IMR-90 (cell line): ENCODE measurements at regions not wholly inside any gene's neighbourhood (a gene's known extent, or its start where the extent isn't known, plus 50 kb on each side); places are given as distances from the start of the nearest gene placed in this dataset.

ENCODE experiments used
- ATAC-seq: fragments of 200-7000 bp; cut with Tn5 transposase; 2 replicates; pipeline ENCODE4 v1.9.1; 2020; ENCODE audit warnings: low read depth, mild to moderate bottlenecking, moderate library complexity
- BruUV-seq: library from RNA; stranded (reverse); fragments of 400-500 nt; replicated peaks from 2 replicates; lab custom pipeline; 2021; lab: Mats Ljungman, UMichigan
- CTCF ChIA-PET: fragments of 300-600 bp; formaldehyde crosslinking; extraction: SDS; loops from one replicate; lab custom pipeline; 2021; ENCODE audit warnings: antibody characterized with exemption; lab: Yijun Ruan, JAX
- POLR2A ChIA-PET: fragments of 300-600 bp; sonication (Branson Sonifier 250); formaldehyde crosslinking; loops from one replicate; lab custom pipeline; 2022; ENCODE audit warnings: antibody characterized with exemption; ENCODE audit not compliant: unreplicated experiment; lab: Charles Lee
- DNase-seq: peaks from one replicate; pipeline ENCODE4 v3.0.0; 2013
- H2AFZ ChIP-seq: replicated peaks from 2 replicates; pipeline ENCODE3; 2013; ENCODE audit warnings: low read length, mild to moderate bottlenecking; ENCODE audit not compliant: poor library complexity
- H2AK5ac ChIP-seq: 2 replicates; pipeline ENCODE4 v1.6.1; 2013; ENCODE audit warnings: low read depth, low read length, inconsistent platforms
- H2AK9ac ChIP-seq: replicated peaks from 2 replicates; pipeline ENCODE3; 2013; ENCODE audit warnings: mild to moderate bottlenecking, low read depth, low read length, moderate library complexity; ENCODE audit not compliant: poor library complexity
- H2BK120ac ChIP-seq: 2 replicates; pipeline ENCODE4 v1.6.1; 2013; ENCODE audit warnings: low read depth, low read length, inconsistent platforms
- H2BK15ac ChIP-seq: 3 replicates; pipeline ENCODE4 v1.6.1; 2013; ENCODE audit warnings: low read depth, low read length, inconsistent platforms
- H2BK20ac ChIP-seq: 2 replicates; pipeline ENCODE4 v1.6.1; 2013; ENCODE audit warnings: low read depth, mild to moderate bottlenecking, inconsistent platforms, low read length, moderate library complexity
- H2BK5ac ChIP-seq: 2 replicates; pipeline ENCODE4 v1.6.1; 2013; ENCODE audit warnings: mild to moderate bottlenecking, low read depth, low read length, inconsistent platforms; ENCODE audit not compliant: poor library complexity, severe bottlenecking
- H3K14ac ChIP-seq: replicated peaks from 2 replicates; pipeline ENCODE4 v1.6.1; 2013; ENCODE audit warnings: low read depth, low read length, inconsistent platforms
- H3K18ac ChIP-seq: 2 replicates; pipeline ENCODE4 v1.6.1; 2013; ENCODE audit warnings: low read depth, low read length, control low read depth
- H3K23ac ChIP-seq: 2 replicates; pipeline ENCODE4 v1.6.1; 2013; ENCODE audit warnings: low read depth, low read length, inconsistent platforms
- H3K27ac ChIP-seq: 2 replicates; pipeline ENCODE4 v1.5.1; 2013; ENCODE audit warnings: mild to moderate bottlenecking, control low read depth, low read length; ENCODE audit not compliant: insufficient read depth
- H3K27me3 ChIP-seq: 2 replicates; pipeline ENCODE4 v1.6.1; 2013; ENCODE audit warnings: low read length; ENCODE audit not compliant: control insufficient read depth, insufficient read depth
- H3K36me3 ChIP-seq: 2 replicates; pipeline ENCODE4 v1.6.1; 2013; ENCODE audit warnings: low read length, mixed read lengths; ENCODE audit not compliant: control insufficient read depth, insufficient read depth
- H3K4ac ChIP-seq: 2 replicates; pipeline ENCODE4 v1.6.1; 2013; ENCODE audit warnings: low read depth, low read length, inconsistent platforms
- H3K4me1 ChIP-seq: 2 replicates; pipeline ENCODE4 v1.6.1; 2013; ENCODE audit warnings: low read length, mixed read lengths; ENCODE audit not compliant: control insufficient read depth, insufficient read depth
- H3K4me2 ChIP-seq: 2 replicates; pipeline ENCODE4 v1.6.1; 2013; ENCODE audit warnings: low read depth, mild to moderate bottlenecking, control low read depth, low read length, moderate library complexity
- H3K4me3 ChIP-seq: 2 replicates; pipeline ENCODE4 v1.5.1; 2013; ENCODE audit warnings: low read depth, mild to moderate bottlenecking, control low read depth, low read length, moderate library complexity; ENCODE audit not compliant: insufficient read depth
- H3K56ac ChIP-seq: 2 replicates; pipeline ENCODE4 v1.6.1; 2013; ENCODE audit warnings: low read length, inconsistent platforms; ENCODE audit not compliant: insufficient read depth; ENCODE audit errors: extremely low read depth
- H3K79me1 ChIP-seq, 2 experiments: 2 replicates each; pipeline ENCODE4 v1.6.1; 2013; ENCODE audit warnings: low read length in 2 of 2, inconsistent platforms in 1 of 2, low read depth in 1 of 2
- H3K9ac ChIP-seq: 2 replicates; pipeline ENCODE4 v1.6.1; 2013; ENCODE audit warnings: low read depth, low read length, control low read depth
- H3K9me1 ChIP-seq: 2 replicates; pipeline ENCODE4 v1.6.1; 2013; ENCODE audit warnings: low read length, inconsistent platforms; ENCODE audit not compliant: insufficient read depth
- H3K9me3 ChIP-seq: 2 replicates; pipeline ENCODE4 v1.6.1; 2013; ENCODE audit warnings: low read length; ENCODE audit not compliant: control insufficient read depth, insufficient read depth
- H4K20me1 ChIP-seq: 2 replicates; pipeline ENCODE4 v1.6.1; 2013; ENCODE audit warnings: low read length, inconsistent platforms; ENCODE audit not compliant: insufficient read depth
- H4K5ac ChIP-seq: 2 replicates; pipeline ENCODE4 v1.6.1; 2013; ENCODE audit warnings: mild to moderate bottlenecking, low read depth, low read length, control low read depth
- H4K8ac ChIP-seq, 2 experiments: 2 replicates each; pipeline ENCODE4 v1.6.1; 2013; ENCODE audit warnings: low read depth in 2 of 2, low read length in 2 of 2, control low read depth in 1 of 2, inconsistent platforms in 1 of 2
- H4K91ac ChIP-seq: 2 replicates; pipeline ENCODE4 v1.6.1; 2013; ENCODE audit warnings: low read depth, low read length, inconsistent platforms; ENCODE audit not compliant: insufficient read depth
- BHLHE40 ChIP-seq: fragments of 150-350 bp; IDR thresholded peaks from 2 replicates; pipeline ENCODE4 v1.6.1; 2016; ENCODE audit warnings: mild to moderate bottlenecking, low read depth, low read length
- CEBPB ChIP-seq: IDR thresholded peaks from 2 replicates; pipeline ENCODE4 v1.6.1; 2012; ENCODE audit warnings: low read depth, low read length, improper control_type of control experiment
- CHD1 ChIP-seq: IDR thresholded peaks from 2 replicates; pipeline ENCODE4 v1.6.1; 2012; ENCODE audit warnings: low read depth, low read length, improper control_type of control experiment
- FOS ChIP-seq: fragments of 150-350 bp; IDR thresholded peaks from 2 replicates; pipeline ENCODE4 v1.6.1; 2016; ENCODE audit warnings: low read depth, low read length
- MAFK ChIP-seq: IDR thresholded peaks from 2 replicates; pipeline ENCODE4 v1.6.1; 2012; ENCODE audit warnings: low read depth, low read length, improper control_type of control experiment
- MAZ ChIP-seq: IDR thresholded peaks from 2 replicates; pipeline ENCODE4 v1.6.1; 2012; ENCODE audit warnings: low read depth, mild to moderate bottlenecking, low read length, improper control_type of control experiment, moderate library complexity, borderline replicate concordance
- MXI1 ChIP-seq: IDR thresholded peaks from 2 replicates; pipeline ENCODE4 v1.6.1; 2012; ENCODE audit warnings: low read depth, mild to moderate bottlenecking, low read length, moderate library complexity, borderline replicate concordance
- NFE2L2 ChIP-seq: fragments of 150-350 bp; IDR thresholded peaks from 2 replicates; pipeline ENCODE4 v1.6.1; 2016; ENCODE audit warnings: low read depth, mild to moderate bottlenecking, low read length
- POLR2A ChIP-seq: IDR thresholded peaks from 2 replicates; pipeline ENCODE4 v1.6.1; 2012; ENCODE audit warnings: mild to moderate bottlenecking, low read depth, low read length
- RAD21 ChIP-seq: IDR thresholded peaks from 2 replicates; pipeline ENCODE4 v1.6.1; 2012; ENCODE audit warnings: low read length, improper control_type of control experiment
- RCOR1 ChIP-seq: IDR thresholded peaks from 2 replicates; pipeline ENCODE4 v1.6.1; 2012; ENCODE audit warnings: mild to moderate bottlenecking, low read length, improper control_type of control experiment; ENCODE audit not compliant: insufficient replicate concordance
- RFX5 ChIP-seq: IDR thresholded peaks from 2 replicates; pipeline ENCODE4 v1.8.0; 2012; ENCODE audit warnings: low read depth, mild to moderate bottlenecking, low read length, moderate library complexity
- SMC3 ChIP-seq: fragments of 150-350 bp; IDR thresholded peaks from 2 replicates; pipeline ENCODE4 v1.6.1; 2016; ENCODE audit warnings: low read depth, mild to moderate bottlenecking, antibody characterized with exemption, low read length, moderate library complexity
- USF2 ChIP-seq: fragments of 150-350 bp; IDR thresholded peaks from 2 replicates; pipeline ENCODE4 v1.6.1; 2017; ENCODE audit warnings: mild to moderate bottlenecking, antibody characterized with exemption, low read length, low read depth
- WGBS, 2 experiments: methylation state at CpG; one replicate each; pipeline versions ENCODE4 v1.1.5 to v1.1.7; 2013; ENCODE audit warnings: missing lambda C conversion rate in 2 of 2; ENCODE audit not compliant: insufficient read length in 1 of 2; ENCODE audit errors: extremely low coverage in 2 of 2; 5-methylcytosine and 5-hydroxymethylcytosine counted together
- dilution Hi-C: fragments of 300-500 bp; cut with HindIII; formaldehyde crosslinking; loops from one replicate; pipeline ENCODE4 v1.14.3; 2018; ENCODE audit warnings: low sequenced_read_pairs; ENCODE audit not compliant: unreplicated experiment
- in situ Hi-C: fragments of 300-500 bp; cut with MboI; formaldehyde crosslinking; loops from 3 replicates; pipeline ENCODE4 v1.14.3; 2019; ENCODE audit warnings: low sequenced_read_pairs, inconsistent platforms, mixed read lengths
- intact Hi-C: fragments of 100-400 bp; cut with micrococcal nuclease; formaldehyde crosslinking; loops from 2 replicates; pipeline ENCODE4 v1.10.0; 2022
- TF ChIP-seq, protein P1 (sequence below): conservative IDR thresholded peaks from 2 replicates; pipeline ENCODE4 v1.5.1; 2012; ENCODE audit warnings: mild to moderate bottlenecking, low read depth, low read length, improper control_type of control experiment

- no peak overlapping the region for H2AK9ac ChIP-seq
- no peak overlapping the region for H2AK5ac ChIP-seq
- H3K9me1 ChIP-seq = no peaks in the 10 kb centered on the region
- no peaks in the 10 kb centered on the region for H3K4me1 ChIP-seq
- no peaks in the 10 kb centered on the region for H3K9me3 ChIP-seq
- dilution Hi-C loops = no loop called here
- H3K27me3 ChIP-seq = peaks cover 2% of the 10 kb centered on the region; the same call in 1 of the 2 replicates
- in situ Hi-C loops = no loop called here
- WGBS, 2 experiments = 30% methylated on average over 4 of the region's 15 CpGs; no CpG with 5 or more reads in 1 of the 2 experiments
- no peak overlapping the region for H3K4ac ChIP-seq
- ATAC-seq (peak; percentile 98), DNase-seq (peak; percentile 67)
- H3K56ac ChIP-seq = no peak overlapping the region
- no peak overlapping the region for H2BK120ac ChIP-seq
- no peak overlapping the region for H3K9ac ChIP-seq
- H3K27ac ChIP-seq = no peak overlapping the region
- no peak overlapping the region for H3K14ac ChIP-seq
- H3K4me2 ChIP-seq = peak overlapping the region; percentile 16; the same call in 1 of the 2 replicates
- H2BK20ac ChIP-seq = no peak overlapping the region
- no peak overlapping the region for H3K4me3 ChIP-seq
- no peak overlapping the region for H3K23ac ChIP-seq
- no peaks in the 10 kb centered on the region for H4K20me1 ChIP-seq
- H3K79me1 ChIP-seq = no peaks in the 10 kb centered on the region
- no peak overlapping the region for H2BK15ac ChIP-seq
- CTCF ChIA-PET = interaction anchor here (1.2 kb wide), 1 partner anchor 614 kb away, joined by 3 read pairs; no protein-coding TSS in a partner anchor
- no TSS peak for BruUV-seq
- no peak overlapping the region for H3K18ac ChIP-seq
- no peak overlapping the region for H4K91ac ChIP-seq
- intact Hi-C loops = loop anchor here (1.0 to 5.0 kb wide), 3 partner anchors 265 to 614 kb away; no protein-coding TSS in a partner anchor
- H4K5ac ChIP-seq = no peak overlapping the region
- H2AFZ ChIP-seq = peak overlapping the region; percentile 36
- H4K8ac ChIP-seq = no peak overlapping the region
- H2BK5ac ChIP-seq = no peak overlapping the region
- POLR2A ChIA-PET = interaction anchor here (0.6 kb wide), 1 partner anchor 1970 kb away, joined by 3 read pairs; no protein-coding TSS in a partner anchor
- no peaks in the 10 kb centered on the region for H3K36me3 ChIP-seq
- TF ChIP-seq RAD21 (peak; percentile 67), RCOR1 (no peak), USF2 (no peak), CHD1 (no peak), BHLHE40 (peak; percentile 50), SMC3 (peak; percentile 34; the same call in 1 of the 2 replicates), MAFK (no peak), NFE2L2 (no peak), FOS (no peak), RFX5 (no peak), MXI1 (no peak), POLR2A (no peak), MAZ (no peak), CEBPB (peak; percentile 64)
- TF ChIP-seq, protein P1, sequence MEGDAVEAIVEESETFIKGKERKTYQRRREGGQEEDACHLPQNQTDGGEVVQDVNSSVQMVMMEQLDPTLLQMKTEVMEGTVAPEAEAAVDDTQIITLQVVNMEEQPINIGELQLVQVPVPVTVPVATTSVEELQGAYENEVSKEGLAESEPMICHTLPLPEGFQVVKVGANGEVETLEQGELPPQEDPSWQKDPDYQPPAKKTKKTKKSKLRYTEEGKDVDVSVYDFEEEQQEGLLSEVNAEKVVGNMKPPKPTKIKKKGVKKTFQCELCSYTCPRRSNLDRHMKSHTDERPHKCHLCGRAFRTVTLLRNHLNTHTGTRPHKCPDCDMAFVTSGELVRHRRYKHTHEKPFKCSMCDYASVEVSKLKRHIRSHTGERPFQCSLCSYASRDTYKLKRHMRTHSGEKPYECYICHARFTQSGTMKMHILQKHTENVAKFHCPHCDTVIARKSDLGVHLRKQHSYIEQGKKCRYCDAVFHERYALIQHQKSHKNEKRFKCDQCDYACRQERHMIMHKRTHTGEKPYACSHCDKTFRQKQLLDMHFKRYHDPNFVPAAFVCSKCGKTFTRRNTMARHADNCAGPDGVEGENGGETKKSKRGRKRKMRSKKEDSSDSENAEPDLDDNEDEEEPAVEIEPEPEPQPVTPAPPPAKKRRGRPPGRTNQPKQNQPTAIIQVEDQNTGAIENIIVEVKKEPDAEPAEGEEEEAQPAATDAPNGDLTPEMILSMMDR = peak; percentile 54
Measured at GRCh38 chr18:6482198-6482977, 67.7 kb upstream of the L3MBTL4 start.
